ENCODE measurements at regions not wholly inside any gene's neighbourhood (a gene's known extent, or its start where the extent isn't known, plus 50 kb on each side); places are given as distances from the start of the nearest gene placed in this dataset.
A peak's percentile ranks its signal among the peaks of the same experiment; 100 is the strongest.

DNA sequence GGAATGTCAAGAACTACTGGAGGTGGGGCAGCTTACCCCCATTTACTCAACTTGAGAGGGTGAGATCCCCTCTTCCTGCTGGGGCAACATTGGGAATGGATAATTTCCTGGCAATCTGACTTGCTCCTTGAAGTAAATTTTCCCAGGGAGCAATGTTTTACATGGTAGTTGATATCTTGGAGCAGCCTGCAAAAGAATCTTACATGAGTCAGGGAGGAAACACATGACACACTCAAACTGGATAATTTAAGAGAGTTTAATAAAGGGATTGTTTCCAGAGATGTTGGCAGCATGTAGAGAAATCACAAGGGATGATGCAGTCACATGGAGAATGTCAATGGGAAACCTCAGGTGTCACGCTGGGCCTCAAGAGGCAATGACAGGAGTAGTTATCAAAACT, 212.5 kb downstream of the GAS1 start:
- no peaks in the 10 kb centered on the region for H3K27me3 ChIP-seq (replicated peaks)
- H3K9me3 ChIP-seq (replicated peaks) = no peaks in the 10 kb centered on the region
- H3K4me1 ChIP-seq (replicated peaks) = peaks cover 4% of the 10 kb centered on the region; the same call in 1 of the 2 replicates
- no peak overlapping the region for H3K27ac ChIP-seq
- H3K36me3 ChIP-seq = no peaks in the 10 kb centered on the region
- H3K4me3 ChIP-seq = no peak overlapping the region
- DNase-seq (ENCODE audit: low read depth in 1 of 2, low spot score in 2 of 2) = no peak

DNA sequence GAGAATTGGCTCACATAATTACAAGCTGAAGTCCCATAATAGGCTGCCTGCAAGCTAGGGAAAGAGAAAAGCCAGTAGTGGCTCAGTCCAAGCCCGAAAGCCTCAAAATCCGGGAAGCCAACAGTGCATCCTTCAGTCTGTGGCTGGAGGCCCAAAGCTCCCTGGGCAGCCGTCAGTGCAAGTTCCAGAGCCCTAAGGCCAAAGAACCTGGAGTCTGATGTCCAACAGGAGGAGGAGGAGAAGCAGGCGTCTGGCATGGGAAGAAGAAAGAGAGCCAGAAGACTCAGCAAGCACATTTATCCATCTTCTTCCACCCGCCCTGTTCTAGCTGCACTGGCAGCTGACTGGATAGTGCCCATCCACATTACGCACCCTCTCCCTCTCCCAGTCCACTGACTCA, 213.4 kb downstream of the GAS1 start:
- Histone ChIP-seq H3K36me3 (no peaks in the 10 kb centered on the region), H3K27ac (no peak overlapping the region), H3K27me3 (replicated peaks) (no peaks in the 10 kb centered on the region), H3K9me3 (replicated peaks) (no peaks in the 10 kb centered on the region), H3K4me3 (no peak overlapping the region), H3K4me1 (replicated peaks) (peaks cover 4% of the 10 kb centered on the region; the same call in 1 of the 2 replicates)
- no peak for DNase-seq (ENCODE audit: low read depth in 1 of 2, low spot score in 2 of 2)

DNA sequence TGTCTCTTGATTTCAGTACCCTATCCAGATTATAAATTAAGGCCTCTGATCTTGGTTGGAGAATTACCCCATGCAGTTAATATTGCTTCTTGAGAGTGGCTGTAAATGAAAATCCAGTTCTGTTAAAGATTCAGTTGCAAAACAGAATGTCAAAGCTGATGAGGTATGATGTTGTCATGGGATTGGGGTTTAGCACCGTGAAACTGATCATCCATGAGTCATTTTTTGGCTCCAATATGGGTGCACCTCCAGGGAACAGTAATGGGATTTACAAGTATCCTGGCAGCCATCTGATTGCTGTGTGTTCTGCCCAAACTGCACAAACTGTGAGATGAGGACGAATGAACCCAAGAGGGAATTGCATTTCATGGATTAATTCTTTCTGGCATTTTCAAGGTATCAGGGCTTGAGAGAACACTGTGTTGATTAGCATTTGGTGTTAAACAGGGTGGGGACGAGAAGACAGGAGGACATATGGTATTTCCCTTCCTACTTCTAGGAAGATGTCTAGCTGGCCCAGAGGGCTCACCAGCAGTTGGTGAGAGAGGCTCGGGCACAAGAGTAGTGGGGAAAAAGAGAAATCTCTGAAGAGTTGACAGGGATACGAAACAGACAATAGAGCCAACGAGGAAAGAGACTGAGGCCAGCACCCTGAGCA, 214.7 kb downstream of the GAS1 start:
- no peaks in the 10 kb centered on the region for H3K27me3 ChIP-seq (replicated peaks)
- H3K27ac ChIP-seq = no peak overlapping the region
- H3K9me3 ChIP-seq (replicated peaks) = no peaks in the 10 kb centered on the region
- no peaks in the 10 kb centered on the region for H3K36me3 ChIP-seq
- H3K4me3 ChIP-seq = no peak overlapping the region
- peaks cover 4% of the 10 kb centered on the region; the same call in 1 of the 2 replicates for H3K4me1 ChIP-seq (replicated peaks)
- no peak for DNase-seq (ENCODE audit: low read depth in 1 of 2, low spot score in 2 of 2)

DNA sequence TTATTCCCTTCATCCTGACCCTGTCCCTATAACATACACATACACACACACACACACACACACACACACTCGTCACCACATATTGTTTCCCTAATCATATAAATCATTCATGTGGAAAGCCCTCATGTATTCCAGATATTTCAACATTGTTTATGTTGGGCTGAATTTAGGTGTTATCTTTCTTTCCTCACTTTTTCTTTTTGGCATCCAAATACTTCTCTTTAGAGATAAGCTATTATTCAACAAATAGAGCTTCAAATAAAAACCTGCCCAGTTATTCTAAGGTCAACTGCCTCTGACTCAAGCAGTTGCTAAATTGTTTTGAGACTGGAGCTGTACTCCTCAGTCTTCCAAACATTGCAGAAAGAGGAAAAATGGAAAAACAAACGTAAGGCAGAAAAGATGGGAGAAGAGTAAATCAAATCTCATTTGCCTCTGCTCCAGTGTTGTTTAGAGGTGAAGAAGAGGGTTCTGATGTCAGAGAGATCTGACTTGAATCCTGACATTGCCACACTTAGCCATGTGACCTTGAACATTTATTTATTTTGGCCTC, 215.7 kb downstream of the GAS1 start:
- Histone ChIP-seq H3K4me1 (replicated peaks) (peaks cover 4% of the 10 kb centered on the region; the same call in 1 of the 2 replicates), H3K4me3 (no peak overlapping the region), H3K27me3 (replicated peaks) (no peaks in the 10 kb centered on the region), H3K36me3 (no peaks in the 10 kb centered on the region), H3K9me3 (replicated peaks) (no peaks in the 10 kb centered on the region), H3K27ac (no peak overlapping the region)
- DNase-seq (ENCODE audit: low read depth in 1 of 2, low spot score in 2 of 2) = no peak

DNA sequence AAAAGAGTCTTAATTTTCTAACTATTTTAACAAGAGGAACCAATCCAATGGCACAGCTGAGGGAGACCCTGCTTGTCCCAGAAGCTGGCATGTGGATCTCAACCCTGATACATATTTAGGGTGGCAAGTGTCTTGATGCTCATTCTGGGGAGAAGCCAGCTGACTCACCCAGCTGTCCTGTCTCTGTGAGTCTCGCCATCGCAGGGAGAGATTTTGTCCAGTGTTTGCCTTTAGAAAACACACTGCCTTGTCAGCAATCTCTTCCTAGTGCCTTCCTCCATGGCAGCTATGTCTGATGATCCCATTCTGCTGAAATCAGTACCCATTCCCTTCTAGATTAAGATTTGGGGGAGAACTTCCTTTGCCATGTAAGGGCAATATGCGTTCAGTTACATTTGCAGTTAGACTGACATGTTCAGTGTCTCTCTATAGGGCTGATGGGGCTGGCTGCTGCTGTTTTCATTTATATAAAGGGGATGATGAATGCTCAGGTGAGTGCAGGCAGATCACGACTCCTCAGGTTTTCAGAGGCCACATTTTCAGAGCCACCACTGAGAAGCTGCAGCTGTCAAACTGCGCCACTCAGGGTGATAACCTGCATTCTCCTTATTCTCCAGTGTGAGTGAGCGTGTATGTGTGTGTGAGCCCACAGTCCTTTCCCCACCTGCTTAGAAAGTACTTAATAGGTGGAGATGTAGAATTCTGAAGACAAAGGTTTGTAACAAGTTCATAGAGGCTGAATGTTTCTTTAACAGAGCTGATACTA, 217.0 kb downstream of the GAS1 start:
- no peaks in the 10 kb centered on the region for H3K36me3 ChIP-seq
- H3K27me3 ChIP-seq (replicated peaks) = no peaks in the 10 kb centered on the region
- H3K4me1 ChIP-seq (replicated peaks) = peaks cover 4% of the 10 kb centered on the region; the same call in 1 of the 2 replicates
- H3K27ac ChIP-seq = no peak overlapping the region
- DNase-seq (ENCODE audit: low read depth in 1 of 2, low spot score in 2 of 2) = no peak
- no peak overlapping the region for H3K4me3 ChIP-seq
- no peaks in the 10 kb centered on the region for H3K9me3 ChIP-seq (replicated peaks)

DNA sequence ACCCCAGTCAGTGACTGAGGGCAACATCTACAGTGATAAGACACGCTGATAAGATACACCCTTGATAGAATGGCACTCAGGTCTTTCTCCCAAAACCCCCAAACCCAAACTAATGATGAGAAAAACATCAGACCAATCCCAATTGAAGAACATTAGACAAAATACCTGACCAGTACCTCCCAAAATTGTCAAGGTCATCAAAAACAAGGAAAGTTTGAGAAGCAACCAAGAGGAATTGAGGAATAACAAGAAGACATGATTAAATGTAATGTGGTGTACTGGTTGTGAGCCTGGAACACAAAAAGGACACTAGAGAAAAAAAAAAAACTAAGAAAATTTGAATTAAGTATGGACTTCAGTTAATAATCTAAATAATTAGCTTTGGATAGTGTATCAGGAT, 222.8 kb downstream of the GAS1 start:
- Histone ChIP-seq H3K27ac (no peak overlapping the region), H3K4me1 (replicated peaks) (peaks cover 21% of the 10 kb centered on the region), H3K36me3 (no peaks in the 10 kb centered on the region), H3K9me3 (replicated peaks) (no peaks in the 10 kb centered on the region), H3K27me3 (replicated peaks) (no peaks in the 10 kb centered on the region), H3K4me3 (no peak overlapping the region)
- no peak for DNase-seq (ENCODE audit: low read depth in 1 of 2, low spot score in 2 of 2)

DNA sequence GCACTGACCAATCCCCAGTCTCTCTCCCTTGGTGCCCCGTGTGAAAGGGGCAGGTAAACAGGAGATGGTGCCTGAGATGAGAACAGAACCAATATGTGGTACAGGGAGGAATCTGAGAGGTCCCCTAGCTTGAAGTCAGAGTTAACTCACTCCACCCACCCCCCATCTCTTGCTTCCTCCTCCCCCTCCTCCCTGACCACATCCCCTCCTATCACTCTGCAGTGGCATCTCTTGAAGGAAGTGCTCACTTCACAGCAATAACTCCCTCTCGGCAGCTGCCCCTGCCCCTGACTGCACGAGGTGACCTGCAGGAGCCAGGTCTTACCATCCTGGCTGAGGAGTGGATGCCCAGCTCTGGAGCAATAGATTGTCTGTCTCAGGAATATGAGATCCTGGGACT, 224.0 kb downstream of the GAS1 start:
- no peak overlapping the region for H3K4me3 ChIP-seq
- no peaks in the 10 kb centered on the region for H3K27me3 ChIP-seq (replicated peaks)
- no peaks in the 10 kb centered on the region for H3K36me3 ChIP-seq
- H3K4me1 ChIP-seq (replicated peaks) = peaks cover 21% of the 10 kb centered on the region
- DNase-seq (ENCODE audit: low read depth in 1 of 2, low spot score in 2 of 2) = no peak
- no peak overlapping the region for H3K27ac ChIP-seq
- H3K9me3 ChIP-seq (replicated peaks) = no peaks in the 10 kb centered on the region

DNA sequence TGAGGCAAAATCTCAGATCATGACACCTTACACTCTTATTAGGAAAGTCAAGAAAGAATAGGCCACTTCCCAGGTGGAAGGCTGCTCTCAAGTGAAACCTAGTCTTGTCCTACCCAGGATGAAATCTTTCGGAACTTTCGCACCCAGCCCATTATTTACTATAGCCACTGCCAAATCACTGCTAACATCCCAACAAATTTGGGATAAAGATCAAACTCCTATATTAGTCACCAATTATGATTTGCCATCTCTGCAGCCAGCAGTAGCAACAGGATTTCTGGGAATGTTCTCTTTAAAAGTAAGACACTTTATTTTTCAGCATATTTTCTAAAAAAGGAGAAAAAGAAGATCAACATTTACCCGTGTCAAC, 224.6 kb downstream of the GAS1 start:
- H3K36me3 ChIP-seq = no peaks in the 10 kb centered on the region
- H3K4me1 ChIP-seq (replicated peaks) = peaks cover 21% of the 10 kb centered on the region
- H3K4me3 ChIP-seq = no peak overlapping the region
- no peaks in the 10 kb centered on the region for H3K27me3 ChIP-seq (replicated peaks)
- peak overlapping the region; percentile 36; the same call in 1 of the 2 replicates for H3K27ac ChIP-seq
- H3K9me3 ChIP-seq (replicated peaks) = no peaks in the 10 kb centered on the region
- DNase-seq (ENCODE audit: low read depth in 1 of 2, low spot score in 2 of 2) = no peak

DNA sequence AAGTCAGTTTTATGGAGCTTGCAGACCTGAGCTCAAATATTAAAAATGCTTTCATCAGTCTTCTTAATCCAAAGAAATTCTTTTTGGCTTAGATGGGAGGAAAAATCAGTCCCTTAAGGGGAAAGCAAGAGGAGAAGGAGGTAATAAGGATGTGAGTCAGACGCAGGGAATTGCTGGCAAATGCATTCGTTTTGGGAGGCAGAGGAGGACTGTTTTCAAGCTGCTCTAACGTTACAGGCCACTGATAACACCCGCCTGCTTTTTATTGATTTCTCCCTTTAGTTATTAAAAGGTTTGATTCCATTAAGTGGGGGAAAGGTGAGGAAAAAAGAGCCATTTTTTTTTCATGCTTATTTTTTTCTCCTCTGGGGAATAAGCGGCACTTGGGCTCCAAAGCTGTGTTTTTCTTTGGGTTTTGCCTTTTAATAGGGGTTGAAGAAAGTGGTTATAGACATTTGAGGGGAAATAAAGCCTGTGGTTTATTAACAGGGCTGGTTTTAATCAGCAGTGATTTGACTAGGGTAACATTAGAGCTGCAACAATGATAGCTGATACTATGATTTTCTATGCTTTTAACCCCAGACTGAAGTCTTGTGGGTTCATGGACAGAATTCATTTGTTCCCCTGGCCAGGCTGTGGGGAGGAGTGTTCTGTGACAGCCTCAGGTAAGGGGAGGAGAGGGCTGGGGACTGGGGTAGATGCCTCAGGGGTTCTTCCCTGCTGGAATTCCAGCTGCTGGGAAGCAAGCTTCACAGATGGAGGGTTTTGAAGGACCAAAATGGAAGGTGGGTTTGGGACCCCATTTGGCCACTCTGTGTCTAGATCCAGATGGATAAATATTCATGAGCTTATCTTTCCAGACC, 225.2 kb downstream of the GAS1 start:
- Histone ChIP-seq H3K9me3 (replicated peaks) (no peaks in the 10 kb centered on the region), H3K27ac (peak overlapping the region; percentile 36), H3K27me3 (replicated peaks) (no peaks in the 10 kb centered on the region), H3K4me1 (replicated peaks) (peaks cover 21% of the 10 kb centered on the region), H3K36me3 (no peaks in the 10 kb centered on the region), H3K4me3 (no peak overlapping the region)
- DNase-seq (ENCODE audit: low read depth in 1 of 2, low spot score in 2 of 2) = peak; percentile 54 to 56

DNA sequence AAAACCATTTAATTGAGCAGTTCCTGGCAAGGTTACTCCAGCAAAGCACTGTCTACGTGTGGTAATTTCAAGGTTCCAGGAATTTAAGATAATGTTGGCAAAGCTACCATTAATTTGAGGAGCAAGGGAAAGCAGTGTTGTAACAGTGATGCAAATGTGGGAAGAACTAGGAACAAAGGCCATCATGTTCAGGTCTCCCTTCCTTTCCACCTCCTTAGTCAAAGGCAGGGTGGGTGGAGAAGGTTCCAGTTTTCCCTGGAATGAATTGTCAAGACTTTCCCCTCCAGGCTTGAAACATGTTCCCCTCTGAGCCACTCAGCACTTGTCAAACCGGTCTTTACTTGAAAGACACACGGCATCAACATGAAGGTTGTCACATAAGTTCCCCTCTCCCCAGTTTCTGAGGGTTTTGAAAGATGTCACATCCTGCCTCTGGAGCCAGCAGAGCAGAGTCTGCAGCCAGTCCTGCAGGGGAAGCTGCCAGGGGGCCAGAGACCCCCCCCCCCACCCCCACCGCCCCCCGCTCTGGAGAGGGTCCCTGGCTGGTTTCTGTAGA, 226.0 kb downstream of the GAS1 start:
- no peak for DNase-seq (ENCODE audit: low read depth in 1 of 2, low spot score in 2 of 2)
- Histone ChIP-seq H3K36me3 (no peaks in the 10 kb centered on the region), H3K27me3 (replicated peaks) (no peaks in the 10 kb centered on the region), H3K9me3 (replicated peaks) (no peaks in the 10 kb centered on the region), H3K4me3 (no peak overlapping the region), H3K27ac (peak overlapping the region; percentile 36), H3K4me1 (replicated peaks) (peaks cover 21% of the 10 kb centered on the region)

DNA sequence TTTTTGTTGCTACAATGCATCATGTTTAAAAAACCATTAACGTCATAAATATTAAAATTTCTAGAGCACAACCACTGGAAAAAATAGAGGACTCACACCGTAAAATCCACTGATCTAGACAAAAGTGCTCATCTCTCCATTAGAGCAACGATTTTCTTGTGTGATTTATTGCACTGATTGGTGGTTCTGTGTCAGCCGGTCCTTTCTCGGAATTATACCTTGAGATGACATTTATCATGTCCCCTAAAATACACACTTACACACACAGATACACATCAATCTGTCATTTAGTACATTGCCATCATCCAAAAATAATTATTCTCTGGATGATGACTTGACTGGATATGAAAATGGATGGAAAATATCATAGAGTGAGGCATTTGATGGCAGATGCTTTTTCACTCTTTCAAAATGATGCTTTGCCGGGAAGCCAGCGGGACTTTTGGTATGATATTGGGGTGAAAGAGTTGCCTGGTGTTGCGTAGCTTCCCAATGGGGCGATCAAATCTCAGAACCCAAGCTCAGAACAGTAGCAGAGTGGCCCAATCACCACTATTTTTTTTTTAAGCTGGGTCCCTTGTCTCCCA, 226.6 kb downstream of the GAS1 start:
- DNase-seq (ENCODE audit: low read depth in 1 of 2, low spot score in 2 of 2) = no peak
- no peak overlapping the region for H3K4me3 ChIP-seq
- H3K4me1 ChIP-seq (replicated peaks) = peaks cover 21% of the 10 kb centered on the region
- H3K27ac ChIP-seq = no peak overlapping the region; the same call in 1 of the 2 replicates
- H3K27me3 ChIP-seq (replicated peaks) = no peaks in the 10 kb centered on the region
- no peaks in the 10 kb centered on the region for H3K9me3 ChIP-seq (replicated peaks)
- H3K36me3 ChIP-seq = no peaks in the 10 kb centered on the region

DNA sequence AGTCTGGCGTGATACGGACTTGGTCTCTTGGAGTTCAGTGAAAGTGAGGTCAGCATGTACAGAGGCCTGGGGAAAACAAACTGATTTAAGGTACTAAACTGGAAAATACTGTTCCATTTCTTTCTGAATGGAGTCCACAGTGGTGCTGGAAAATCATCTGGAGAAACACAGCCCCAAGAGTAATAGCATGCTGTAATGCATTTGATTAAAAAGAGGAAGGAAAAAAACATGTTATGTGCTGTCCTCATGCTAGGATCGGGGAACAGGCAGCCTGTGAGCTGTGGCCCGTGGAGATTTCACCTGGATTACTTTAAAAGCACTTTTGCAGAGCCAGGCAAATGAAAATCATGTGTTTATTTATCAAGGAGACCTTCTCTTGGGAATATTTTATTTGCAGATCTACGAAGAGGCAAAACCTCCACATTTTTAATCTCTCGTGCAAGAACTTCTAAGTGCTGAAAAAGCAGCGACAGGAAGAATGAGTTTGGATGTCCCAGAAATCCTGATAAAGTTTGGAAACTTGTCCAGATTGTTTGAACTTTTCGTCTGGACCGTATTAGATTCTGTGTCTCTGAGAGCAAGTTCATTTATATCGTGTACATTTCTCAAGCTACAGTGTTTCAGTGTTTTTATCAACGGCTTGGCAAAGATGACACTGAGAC, 228.8 kb downstream of the GAS1 start:
- Histone ChIP-seq H3K4me1 (replicated peaks) (peaks cover 21% of the 10 kb centered on the region), H3K9me3 (replicated peaks) (no peaks in the 10 kb centered on the region)
- no peak for DNase-seq (ENCODE audit: low read depth in 1 of 2, low spot score in 2 of 2)

More for the DNA sequence above, 228.8 kb downstream of the GAS1 start:
- Histone ChIP-seq H3K27me3 (replicated peaks) (no peaks in the 10 kb centered on the region), H3K36me3 (no peaks in the 10 kb centered on the region), H3K27ac (no peak overlapping the region), H3K4me3 (no peak overlapping the region)
